GM12878 (cell line): ENCODE measurements at regions not wholly inside any gene's neighbourhood (a gene's known extent, or its start where the extent isn't known, plus 50 kb on each side); places are given as distances from the start of the nearest gene placed in this dataset.

Experiments used
- E4F1 ChIP-seq: fragments of 450-650 bp; IDR thresholded peaks from 2 replicates; pipeline ENCODE4 v1.6.1; 2018; ENCODE audit warnings: borderline replicate concordance, mild to moderate bottlenecking; ENCODE audit not compliant: partially characterized antibody
- IRF5 ChIP-seq: fragments of 450-650 bp; IDR thresholded peaks from 2 replicates; pipeline ENCODE4 v1.6.1; 2017; ENCODE audit warnings: borderline replicate concordance
- ZSCAN29 ChIP-seq: fragments of 450-650 bp; IDR thresholded peaks from 2 replicates; pipeline ENCODE4 v1.6.1; 2017; ENCODE audit warnings: mild to moderate bottlenecking, moderate library complexity
- TF ChIP-seq, protein P1 (sequence below): fragments of 450-650 bp; IDR thresholded peaks from 2 replicates; pipeline ENCODE4 v1.6.1; 2017; ENCODE audit warnings: antibody characterized with exemption, mild to moderate bottlenecking, moderate library complexity
- TF ChIP-seq, protein P2 (sequence below): IDR thresholded peaks from 2 replicates; pipeline ENCODE4 v1.6.1; 2011; ENCODE audit warnings: borderline replicate concordance, low read depth, mild to moderate bottlenecking, moderate library complexity, mixed read lengths, low read length; ENCODE audit not compliant: insufficient read depth; ENCODE audit errors: extremely low read length

- TF ChIP-seq ZSCAN29 = no peak
- TF ChIP-seq, protein P1, sequence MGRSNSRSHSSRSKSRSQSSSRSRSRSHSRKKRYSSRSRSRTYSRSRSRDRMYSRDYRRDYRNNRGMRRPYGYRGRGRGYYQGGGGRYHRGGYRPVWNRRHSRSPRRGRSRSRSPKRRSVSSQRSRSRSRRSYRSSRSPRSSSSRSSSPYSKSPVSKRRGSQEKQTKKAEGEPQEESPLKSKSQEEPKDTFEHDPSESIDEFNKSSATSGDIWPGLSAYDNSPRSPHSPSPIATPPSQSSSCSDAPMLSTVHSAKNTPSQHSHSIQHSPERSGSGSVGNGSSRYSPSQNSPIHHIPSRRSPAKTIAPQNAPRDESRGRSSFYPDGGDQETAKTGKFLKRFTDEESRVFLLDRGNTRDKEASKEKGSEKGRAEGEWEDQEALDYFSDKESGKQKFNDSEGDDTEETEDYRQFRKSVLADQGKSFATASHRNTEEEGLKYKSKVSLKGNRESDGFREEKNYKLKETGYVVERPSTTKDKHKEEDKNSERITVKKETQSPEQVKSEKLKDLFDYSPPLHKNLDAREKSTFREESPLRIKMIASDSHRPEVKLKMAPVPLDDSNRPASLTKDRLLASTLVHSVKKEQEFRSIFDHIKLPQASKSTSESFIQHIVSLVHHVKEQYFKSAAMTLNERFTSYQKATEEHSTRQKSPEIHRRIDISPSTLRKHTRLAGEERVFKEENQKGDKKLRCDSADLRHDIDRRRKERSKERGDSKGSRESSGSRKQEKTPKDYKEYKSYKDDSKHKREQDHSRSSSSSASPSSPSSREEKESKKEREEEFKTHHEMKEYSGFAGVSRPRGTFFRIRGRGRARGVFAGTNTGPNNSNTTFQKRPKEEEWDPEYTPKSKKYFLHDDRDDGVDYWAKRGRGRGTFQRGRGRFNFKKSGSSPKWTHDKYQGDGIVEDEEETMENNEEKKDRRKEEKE = no peak
- TF ChIP-seq, protein P2, sequence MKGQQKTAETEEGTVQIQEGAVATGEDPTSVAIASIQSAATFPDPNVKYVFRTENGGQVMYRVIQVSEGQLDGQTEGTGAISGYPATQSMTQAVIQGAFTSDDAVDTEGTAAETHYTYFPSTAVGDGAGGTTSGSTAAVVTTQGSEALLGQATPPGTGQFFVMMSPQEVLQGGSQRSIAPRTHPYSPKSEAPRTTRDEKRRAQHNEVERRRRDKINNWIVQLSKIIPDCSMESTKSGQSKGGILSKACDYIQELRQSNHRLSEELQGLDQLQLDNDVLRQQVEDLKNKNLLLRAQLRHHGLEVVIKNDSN = no peak
- no peak for TF ChIP-seq IRF5
- no peak for TF ChIP-seq E4F1
- TF ChIP-seq, all 136 proteins: peak for 0
These were observed 1356.4 kb downstream of the EFNA5 start (continued) for GRCh38 chr5:106314221-106314824.
